H1 (cell line): ENCODE measurements at regions not wholly inside any gene's neighbourhood (a gene's known extent, or its start where the extent isn't known, plus 50 kb on each side); places are given as distances from the start of the nearest gene placed in this dataset.

ENCODE experiments used
- ASH2L ChIP-seq: fragments of 200-600, 300-600 bp; sonication (generic); IDR thresholded peaks from one replicate; pipeline ENCODE4 v1.7.1; 2017; ENCODE audit warnings: low read length
- BACH1 ChIP-seq: IDR thresholded peaks from 2 replicates; pipeline ENCODE4 v1.6.1; 2012; ENCODE audit warnings: low read length, improper control_type of control experiment
- CBX5 ChIP-seq: fragments of 300-800, 300-1000 bp; sonication (generic); IDR thresholded peaks from 2 replicates; pipeline ENCODE4 v1.7.1; 2016; ENCODE audit warnings: antibody characterized with exemption, low read length, low read depth
- CHD1 ChIP-seq: IDR thresholded peaks from 2 replicates; pipeline ENCODE4 v1.6.1; 2012; ENCODE audit warnings: low read depth, low read length, improper control_type of control experiment
- CTCF ChIP-seq, 3 experiments: IDR thresholded peaks; 1 replicate in 2 of 3; 2 replicates in 1 of 3; pipeline versions ENCODE4 v1.5.1 to v1.6.1; 2011; ENCODE audit warnings: low read length in 3 of 3, mild to moderate bottlenecking in 3 of 3, inconsistent platforms in 2 of 3, low read depth in 1 of 3, moderate library complexity in 1 of 3; ENCODE audit not compliant: insufficient read depth in 1 of 3; ENCODE audit errors: control extremely low read depth in 1 of 3
- EP300 ChIP-seq, 2 experiments: IDR thresholded peaks; 1 replicate in 1 of 2; 2 replicates in 1 of 2; pipeline ENCODE4 v1.6.1; 2011 to 2012; ENCODE audit warnings: low read depth in 2 of 2, low read length in 2 of 2, mild to moderate bottlenecking in 2 of 2, borderline replicate concordance in 1 of 2, inconsistent platforms in 1 of 2, moderate library complexity in 1 of 2
- JUND ChIP-seq: IDR thresholded peaks from 2 replicates; pipeline ENCODE4 v1.6.1; 2011; ENCODE audit warnings: mild to moderate bottlenecking, improper control_type of control experiment, low read length
- POLR2A ChIP-seq, 2 experiments: IDR thresholded peaks; 1 replicate in 1 of 2; 2 replicates in 1 of 2; pipeline ENCODE4 v1.6.1; 2011; ENCODE audit warnings: low read depth in 2 of 2, low read length in 2 of 2, mild to moderate bottlenecking in 2 of 2; ENCODE audit errors: control extremely low read depth in 1 of 2
- POLR2AphosphoS5 ChIP-seq: IDR thresholded peaks from 2 replicates; pipeline ENCODE4 v1.6.1; 2011; ENCODE audit warnings: low read depth, low read length
- RAD21 ChIP-seq, 2 experiments: IDR thresholded peaks in 1 of 2; conservative IDR thresholded peaks in 1 of 2; 2 replicates each; pipeline ENCODE4 v1.6.1; 2011; ENCODE audit warnings: low read depth in 2 of 2, low read length in 2 of 2, improper control_type of control experiment in 1 of 2, inconsistent platforms in 1 of 2, mild to moderate bottlenecking in 1 of 2, moderate library complexity in 1 of 2
- TF ChIP-seq, protein P1 (sequence below): IDR thresholded peaks from 2 replicates; pipeline ENCODE4 v1.6.1; 2012; ENCODE audit warnings: inconsistent platforms
- TF ChIP-seq, protein P2 (sequence below): IDR thresholded peaks from 2 replicates; pipeline ENCODE4 v1.6.1; 2012; ENCODE audit warnings: inconsistent platforms

DNA sequence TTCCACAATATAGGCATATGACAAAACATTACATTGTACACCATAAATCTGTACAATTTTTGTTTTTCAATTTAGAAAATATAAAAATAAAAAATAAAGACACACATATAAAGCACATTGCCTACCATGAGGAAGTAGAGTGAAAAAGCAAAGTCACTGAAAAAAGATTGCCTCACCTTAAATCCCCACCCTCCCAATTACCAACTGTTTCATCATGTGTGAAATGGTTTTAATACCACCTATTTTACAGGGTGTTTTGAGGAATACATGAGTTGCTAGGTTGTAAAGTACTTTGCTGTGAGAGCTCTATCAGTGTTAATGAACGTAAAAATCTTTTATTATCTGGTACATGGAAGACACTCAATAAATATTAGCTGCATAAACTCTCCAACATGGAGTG lies 373.6 kb upstream of the NDST3 start:
- TF ChIP-seq JUND (no peak), POLR2AphosphoS5 (no peak), CHD1 (no peak), CTCF (IDR thresholded peaks at IDR 0.05; ENCODE audit: control extremely low read depth in 1 of 3, insufficient read depth in 1 of 3, low read depth in 1 of 3, low read length in 3 of 3) (no peak), ASH2L (no peak), EP300 (IDR thresholded peaks at IDR 0.05; ENCODE audit: borderline replicate concordance in 1 of 2, low read depth in 2 of 2, low read length in 2 of 2) (no peak), POLR2A (IDR thresholded peaks at IDR 0.05; ENCODE audit: control extremely low read depth in 1 of 2, low read depth in 2 of 2, low read length in 2 of 2) (no peak), RAD21 (IDR thresholded peaks at IDR 0.05 in 1 of 2, conservative IDR thresholded peaks at IDR 0.05 in 1 of 2; ENCODE audit: low read depth in 2 of 2, low read length in 2 of 2) (no peak), CBX5 (no peak), BACH1 (no peak)
- TF ChIP-seq, protein P1, sequence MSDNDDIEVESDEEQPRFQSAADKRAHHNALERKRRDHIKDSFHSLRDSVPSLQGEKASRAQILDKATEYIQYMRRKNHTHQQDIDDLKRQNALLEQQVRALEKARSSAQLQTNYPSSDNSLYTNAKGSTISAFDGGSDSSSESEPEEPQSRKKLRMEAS, result no peak
- TF ChIP-seq, protein P2, sequence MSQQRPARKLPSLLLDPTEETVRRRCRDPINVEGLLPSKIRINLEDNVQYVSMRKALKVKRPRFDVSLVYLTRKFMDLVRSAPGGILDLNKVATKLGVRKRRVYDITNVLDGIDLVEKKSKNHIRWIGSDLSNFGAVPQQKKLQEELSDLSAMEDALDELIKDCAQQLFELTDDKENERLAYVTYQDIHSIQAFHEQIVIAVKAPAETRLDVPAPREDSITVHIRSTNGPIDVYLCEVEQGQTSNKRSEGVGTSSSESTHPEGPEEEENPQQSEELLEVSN, result no peak
